ENCODE measurements at regions not wholly inside any gene's neighbourhood (a gene's known extent, or its start where the extent isn't known, plus 50 kb on each side); places are given as distances from the start of the nearest gene placed in this dataset.
"Not testable (repeated sequence)": the region's sequence is repeated elsewhere in the genome, so short reads cannot be mapped to it uniquely, and the experiment has no call there.

- H3K4me1 Mint-ChIP-seq = peaks cover 10 to 15% (median 12%) of the 10 kb centered on the region in 4 donors
- peaks cover 59% of the 10 kb centered on the region for H3K36me3 Mint-ChIP-seq
- H3K9me3 ChIP-seq (ENCODE audit: control insufficient read depth in 2 of 2, low read length in 2 of 2) = no peaks in the 10 kb centered on the region
- ATAC-seq (ENCODE audit: low read depth in 2 of 2) (no peak), DNase-seq (no peak)
- H3K27ac Mint-ChIP-seq = no peak overlapping the region
- no peak overlapping the region for H3K27ac ChIP-seq (ENCODE audit: insufficient read depth, low read length, poor library complexity, severe bottlenecking)
- peaks cover 11% of the 10 kb centered on the region for H3K4me1 ChIP-seq (ENCODE audit: control insufficient read depth, insufficient read depth, low read length, poor library complexity, severe bottlenecking)
- peak overlapping the region in 1 of 4 donors; percentile 2 for H3K4me3 Mint-ChIP-seq
- H3K4me3 ChIP-seq (ENCODE audit: low read depth, low read length) = no peak overlapping the region
- no peaks in the 10 kb centered on the region for H3K27me3 Mint-ChIP-seq
- no peaks in the 10 kb centered on the region for H3K9me3 Mint-ChIP-seq
- H3K36me3 ChIP-seq (ENCODE audit: control insufficient read depth, insufficient read depth, low read length) = peaks cover 68% of the 10 kb centered on the region
- H3K27me3 ChIP-seq (ENCODE audit: control insufficient read depth, insufficient read depth, low read length) = no peaks in the 10 kb centered on the region
Measured at GRCh38 chr6:144555066-144555465, 269.9 kb downstream of the UTRN start.

- peaks cover 16 to 31% (median 20%) of the 10 kb centered on the region in 4 donors for H3K4me1 Mint-ChIP-seq
- peaks cover 20% of the 10 kb centered on the region for H3K4me1 ChIP-seq (ENCODE audit: control insufficient read depth, insufficient read depth, low read length, poor library complexity, severe bottlenecking)
- peak overlapping the region; percentile 39 to 92 (median 74) for H3K4me3 Mint-ChIP-seq
- peaks cover 44% of the 10 kb centered on the region for H3K36me3 ChIP-seq (ENCODE audit: control insufficient read depth, insufficient read depth, low read length)
- H3K27me3 ChIP-seq (ENCODE audit: control insufficient read depth, insufficient read depth, low read length) = no peaks in the 10 kb centered on the region
- peak overlapping the region; percentile 78 for H3K4me3 ChIP-seq (ENCODE audit: low read depth, low read length)
- peak overlapping the region; percentile 64 for H3K27ac ChIP-seq (ENCODE audit: insufficient read depth, low read length, poor library complexity, severe bottlenecking)
- no peaks in the 10 kb centered on the region for H3K9me3 ChIP-seq (ENCODE audit: control insufficient read depth in 2 of 2, low read length in 2 of 2)
- no peaks in the 10 kb centered on the region for H3K9me3 Mint-ChIP-seq
- ATAC-seq (ENCODE audit: low read depth in 2 of 2) (peak; percentile 82 to 85), DNase-seq (peak in 2 of 3 donors; percentile 44 to 78)
- H3K27ac Mint-ChIP-seq = peak overlapping the region; percentile 57 to 97 (median 78)
- H3K36me3 Mint-ChIP-seq = peaks cover 24% of the 10 kb centered on the region
- H3K27me3 Mint-ChIP-seq = no peaks in the 10 kb centered on the region
Measured at GRCh38 chr6:144559865-144560593, 274.9 kb downstream of the UTRN start.

- H3K36me3 Mint-ChIP-seq = peaks cover 14% of the 10 kb centered on the region
- H3K9me3 ChIP-seq (ENCODE audit: control insufficient read depth in 2 of 2, low read length in 2 of 2) = no peaks in the 10 kb centered on the region
- H3K4me1 Mint-ChIP-seq = peaks cover 16 to 31% (median 20%) of the 10 kb centered on the region in 4 donors
- no peak overlapping the region for H3K27ac Mint-ChIP-seq
- ATAC-seq (ENCODE audit: low read depth in 2 of 2) (no peak), DNase-seq (peak in 1 of 3 donors; percentile 31)
- no peaks in the 10 kb centered on the region for H3K9me3 Mint-ChIP-seq
- no peak overlapping the region for H3K4me3 ChIP-seq (ENCODE audit: low read depth, low read length)
- no peak overlapping the region for H3K27ac ChIP-seq (ENCODE audit: insufficient read depth, low read length, poor library complexity, severe bottlenecking)
- H3K4me1 ChIP-seq (ENCODE audit: control insufficient read depth, insufficient read depth, low read length, poor library complexity, severe bottlenecking) = peaks cover 28% of the 10 kb centered on the region
- H3K27me3 ChIP-seq (ENCODE audit: control insufficient read depth, insufficient read depth, low read length) = no peaks in the 10 kb centered on the region
- H3K27me3 Mint-ChIP-seq = no peaks in the 10 kb centered on the region
- H3K4me3 Mint-ChIP-seq = no peak overlapping the region
- peaks cover 35% of the 10 kb centered on the region for H3K36me3 ChIP-seq (ENCODE audit: control insufficient read depth, insufficient read depth, low read length)
Measured at GRCh38 chr6:144561455-144562043, 276.4 kb downstream of the UTRN start.

- no peak for ATAC-seq (ENCODE audit: low read depth in 2 of 2)
- DNase-seq = no peak
- H3K36me3 Mint-ChIP-seq = peaks cover 16% of the 10 kb centered on the region
- peaks cover 13 to 23% (median 19%) of the 10 kb centered on the region in 4 donors for H3K4me1 Mint-ChIP-seq
- no peaks in the 10 kb centered on the region for H3K9me3 Mint-ChIP-seq
- no peak overlapping the region for H3K27ac Mint-ChIP-seq
- no peak overlapping the region for H3K27ac ChIP-seq (ENCODE audit: insufficient read depth, low read length, poor library complexity, severe bottlenecking)
- H3K4me3 ChIP-seq (ENCODE audit: low read depth, low read length) = no peak overlapping the region
- no peak overlapping the region for H3K4me3 Mint-ChIP-seq
- H3K9me3 ChIP-seq (ENCODE audit: control insufficient read depth in 2 of 2, low read length in 2 of 2) = no peaks in the 10 kb centered on the region
- peaks cover 23% of the 10 kb centered on the region for H3K36me3 ChIP-seq (ENCODE audit: control insufficient read depth, insufficient read depth, low read length)
- H3K27me3 ChIP-seq (ENCODE audit: control insufficient read depth, insufficient read depth, low read length) = no peaks in the 10 kb centered on the region
- peaks cover 35% of the 10 kb centered on the region for H3K4me1 ChIP-seq (ENCODE audit: control insufficient read depth, insufficient read depth, low read length, poor library complexity, severe bottlenecking)
- no peaks in the 10 kb centered on the region for H3K27me3 Mint-ChIP-seq
Measured at GRCh38 chr6:144564202-144564601, 279.1 kb downstream of the UTRN start.

GRCh38 chr6:144566868-144567615 lies 281.9 kb downstream of the UTRN start:
- no peak overlapping the region for H3K4me3 Mint-ChIP-seq
- peak overlapping the region; percentile 17 for H3K4me3 ChIP-seq (ENCODE audit: low read depth, low read length)
- peaks cover 18% of the 10 kb centered on the region for H3K4me1 ChIP-seq (ENCODE audit: control insufficient read depth, insufficient read depth, low read length, poor library complexity, severe bottlenecking)
- peaks cover 0 to 6% (median 4%) of the 10 kb centered on the region in 4 donors for H3K4me1 Mint-ChIP-seq
- no peak overlapping the region for H3K27ac Mint-ChIP-seq
- H3K27me3 Mint-ChIP-seq = no peaks in the 10 kb centered on the region
- H3K27me3 ChIP-seq (ENCODE audit: control insufficient read depth, insufficient read depth, low read length) = no peaks in the 10 kb centered on the region
- H3K27ac ChIP-seq (ENCODE audit: insufficient read depth, low read length, poor library complexity, severe bottlenecking) = no peak overlapping the region
- peaks cover 0 to 2% (median 0%) of the 10 kb centered on the region in 7 donors for H3K9me3 Mint-ChIP-seq
- H3K36me3 ChIP-seq (ENCODE audit: control insufficient read depth, insufficient read depth, low read length) = peaks cover 46% of the 10 kb centered on the region
- H3K36me3 Mint-ChIP-seq = peaks cover 27% of the 10 kb centered on the region
- peak; percentile 52 to 61 for ATAC-seq (ENCODE audit: low read depth in 2 of 2)
- no peaks in the 10 kb centered on the region for H3K9me3 ChIP-seq (ENCODE audit: control insufficient read depth in 2 of 2, low read length in 2 of 2)
- peak in 1 of 3 donors; percentile 55 for DNase-seq

GRCh38 chr6:144568241-144568640 lies 283.1 kb downstream of the UTRN start:
- H3K9me3 Mint-ChIP-seq = peaks cover 0 to 2% (median 0%) of the 10 kb centered on the region in 7 donors
- Histone ChIP-seq H3K4me1 (ENCODE audit: control insufficient read depth, insufficient read depth, low read length, poor library complexity, severe bottlenecking) (peaks cover 18% of the 10 kb centered on the region), H3K27ac (ENCODE audit: insufficient read depth, low read length, poor library complexity, severe bottlenecking) (no peak overlapping the region), H3K36me3 (ENCODE audit: control insufficient read depth, insufficient read depth, low read length) (peaks cover 40% of the 10 kb centered on the region), H3K4me3 (ENCODE audit: low read depth, low read length) (no peak overlapping the region), H3K9me3 (ENCODE audit: control insufficient read depth in 2 of 2, low read length in 2 of 2) (no peaks in the 10 kb centered on the region), H3K27me3 (ENCODE audit: control insufficient read depth, insufficient read depth, low read length) (no peaks in the 10 kb centered on the region)
- no peak overlapping the region for H3K4me3 Mint-ChIP-seq
- peaks cover 0 to 5% (median 2%) of the 10 kb centered on the region in 4 donors for H3K4me1 Mint-ChIP-seq
- DNase-seq (no peak), ATAC-seq (ENCODE audit: low read depth in 2 of 2) (no peak)
- no peak overlapping the region for H3K27ac Mint-ChIP-seq
- H3K36me3 Mint-ChIP-seq = peaks cover 34% of the 10 kb centered on the region
- H3K27me3 Mint-ChIP-seq = no peaks in the 10 kb centered on the region

- not testable (repeated sequence) for H3K27me3 ChIP-seq (ENCODE audit: control insufficient read depth, insufficient read depth, low read length); H3K27ac Mint-ChIP-seq; H3K27ac ChIP-seq (ENCODE audit: insufficient read depth, low read length, poor library complexity, severe bottlenecking); H3K9me3 ChIP-seq (ENCODE audit: control insufficient read depth in 2 of 2, low read length in 2 of 2); H3K4me3 ChIP-seq (ENCODE audit: low read depth, low read length); DNase-seq; H3K27me3 Mint-ChIP-seq; H3K4me1 ChIP-seq (ENCODE audit: control insufficient read depth, insufficient read depth, low read length, poor library complexity, severe bottlenecking); H3K4me3 Mint-ChIP-seq; ATAC-seq (ENCODE audit: low read depth in 2 of 2); H3K9me3 Mint-ChIP-seq
- peaks cover 36% of the 10 kb centered on the region for H3K36me3 ChIP-seq (ENCODE audit: control insufficient read depth, insufficient read depth, low read length)
- Mint-ChIP-seq H3K4me1 (peaks cover 15 to 26% (median 21%) of the 10 kb centered on the region in 4 donors), H3K36me3 (peaks cover 49% of the 10 kb centered on the region)
Measured at GRCh38 chr6:144572541-144572940, 287.4 kb downstream of the UTRN start.
